Endodermal cell (in vitro differentiated cells): ENCODE measurements at regions not wholly inside any gene's neighbourhood (a gene's known extent, or its start where the extent isn't known, plus 50 kb on each side); places are given as distances from the start of the nearest gene placed in this dataset.
A peak's percentile ranks its signal among the peaks of the same experiment; 100 is the strongest.

Experiments used
- DNase-seq: peaks from one replicate; pipeline ENCODE4 v3.0.0-alpha.2; 2017
- H3K27ac ChIP-seq: 2 replicates; pipeline ENCODE4 v1.5.1; 2013; ENCODE audit warnings: mild to moderate bottlenecking, low read depth, low read length, moderate library complexity
- H3K27me3 ChIP-seq: 2 replicates; pipeline ENCODE4 v1.6.1; 2013; ENCODE audit warnings: mild to moderate bottlenecking, low read length, moderate library complexity; ENCODE audit not compliant: insufficient read depth, control insufficient read depth, poor library complexity, severe bottlenecking
- H3K36me3 ChIP-seq: 2 replicates; pipeline ENCODE4 v1.7.0; 2013; ENCODE audit warnings: mild to moderate bottlenecking, low read length, moderate library complexity; ENCODE audit not compliant: control insufficient read depth, insufficient read depth
- H3K4me1 ChIP-seq: one replicate; pipeline ENCODE4 v1.7.0; 2013; ENCODE audit warnings: low read length; ENCODE audit not compliant: control insufficient read depth, insufficient read depth
- H3K4me3 ChIP-seq: 2 replicates; pipeline ENCODE4 v1.5.1; 2013; ENCODE audit warnings: mild to moderate bottlenecking, low read length, moderate library complexity
- H3K9ac ChIP-seq: 2 replicates; pipeline ENCODE4 v1.6.1; 2013; ENCODE audit warnings: mild to moderate bottlenecking, low read length, moderate library complexity; ENCODE audit not compliant: poor library complexity, severe bottlenecking; ENCODE audit errors: extremely low read depth
- H3K9me3 ChIP-seq: 2 replicates; pipeline ENCODE4 v1.6.1; 2013; ENCODE audit warnings: mild to moderate bottlenecking, low read length, moderate library complexity; ENCODE audit not compliant: control insufficient read depth
- H3K27ac Mint-ChIP-seq: 2 replicates; pipeline ENCODE4 v1.8.0; 2020; ENCODE audit warnings: mixed read lengths
- H3K27me3 Mint-ChIP-seq: 2 replicates; pipeline ENCODE4 v1.8.0; 2021; ENCODE audit warnings: mild to moderate bottlenecking, mixed read lengths; ENCODE audit not compliant: insufficient read depth
- H3K36me3 Mint-ChIP-seq: 2 replicates; pipeline ENCODE4 v1.8.0; 2020; ENCODE audit warnings: low read depth, mixed read lengths
- H3K4me1 Mint-ChIP-seq: 2 replicates; pipeline ENCODE4 v1.8.0; 2020; ENCODE audit warnings: mixed read lengths
- H3K4me3 Mint-ChIP-seq: 2 replicates; pipeline ENCODE4 v1.8.0; 2020; ENCODE audit warnings: mild to moderate bottlenecking, moderate library complexity, mixed read lengths
- H3K9me3 Mint-ChIP-seq: 2 replicates; pipeline ENCODE4 v1.8.0; 2020; ENCODE audit warnings: mild to moderate bottlenecking, mixed read lengths
- CTCF ChIP-seq: fragments of 200-600 bp; sonication (generic); conservative IDR thresholded peaks from 2 replicates; pipeline ENCODE4 v1.5.0; 2021; ENCODE audit warnings: antibody characterized with exemption, mild to moderate bottlenecking
- WGBS, 2 experiments: methylation state at CpG; one replicate each; pipeline versions ENCODE4 v1.1.5 to v1.1.7; 2013; ENCODE audit warnings: missing lambda C conversion rate in 2 of 2, mixed read lengths in 1 of 2; ENCODE audit not compliant: insufficient coverage in 1 of 2, insufficient read length in 1 of 2; 5-methylcytosine and 5-hydroxymethylcytosine counted together

GRCh38 chr7:142590830-142591457, 158.3 kb upstream of the PRSS1 start:
- Histone ChIP-seq H3K4me3 (no peak overlapping the region), H3K9ac (no peak overlapping the region), H3K36me3 (no peaks in the 10 kb centered on the region), H3K27ac (no peak overlapping the region), H3K9me3 (no peaks in the 10 kb centered on the region), H3K4me1 (no peaks in the 10 kb centered on the region), H3K27me3 (no peaks in the 10 kb centered on the region)
- Mint-ChIP-seq H3K9me3 (no peaks in the 10 kb centered on the region), H3K4me1 (no peaks in the 10 kb centered on the region), H3K27ac (no peak overlapping the region), H3K27me3 (peaks cover 5% of the 10 kb centered on the region), H3K4me3 (no peak overlapping the region), H3K36me3 (no peaks in the 10 kb centered on the region)
- WGBS, 2 experiments = 88 to 100% methylated on average over 1 to 2 of the region's 2 CpGs
- DNase-seq = no peak
- no peak for TF ChIP-seq CTCF

- H3K27ac Mint-ChIP-seq = no peak overlapping the region
- Histone ChIP-seq H3K27ac (no peak overlapping the region), H3K9me3 (no peaks in the 10 kb centered on the region), H3K4me1 (peaks cover 4% of the 10 kb centered on the region), H3K27me3 (no peaks in the 10 kb centered on the region), H3K9ac (no peak overlapping the region), H3K36me3 (no peaks in the 10 kb centered on the region), H3K4me3 (no peak overlapping the region)
- 80 to 91% methylated on average over 2 to 4 of the region's 4 CpGs for WGBS, 2 experiments
- H3K27me3 Mint-ChIP-seq = peaks cover 2% of the 10 kb centered on the region
- no peak for DNase-seq
- no peaks in the 10 kb centered on the region for H3K9me3 Mint-ChIP-seq
- no peaks in the 10 kb centered on the region for H3K4me1 Mint-ChIP-seq
- TF ChIP-seq CTCF = no peak
- no peak overlapping the region for H3K4me3 Mint-ChIP-seq
- no peaks in the 10 kb centered on the region for H3K36me3 Mint-ChIP-seq
These were observed 159.2 kb upstream of the PRSS1 start for GRCh38 chr7:142590077-142590476.

GRCh38 chr7:142587578-142588191, 161.6 kb upstream of the PRSS1 start:
- Mint-ChIP-seq H3K9me3 (no peaks in the 10 kb centered on the region), H3K36me3 (no peaks in the 10 kb centered on the region), H3K4me1 (peaks cover 7% of the 10 kb centered on the region), H3K27ac (no peak overlapping the region), H3K27me3 (no peaks in the 10 kb centered on the region), H3K4me3 (no peak overlapping the region)
- no peaks in the 10 kb centered on the region for H3K9me3 ChIP-seq
- H3K27me3 ChIP-seq = no peaks in the 10 kb centered on the region
- DNase-seq = peak; percentile 68
- no peaks in the 10 kb centered on the region for H3K36me3 ChIP-seq
- no peak overlapping the region for H3K27ac ChIP-seq
- no peak overlapping the region for H3K4me3 ChIP-seq
- no peak overlapping the region for H3K9ac ChIP-seq
- H3K4me1 ChIP-seq = peaks cover 12% of the 10 kb centered on the region
- TF ChIP-seq CTCF = peak; percentile 90
- 74 to 89% methylated on average over 4 to 5 of the region's 5 CpGs for WGBS, 2 experiments
